Endodermal cell (in vitro differentiated cells): ENCODE measurements at regions not wholly inside any gene's neighbourhood (a gene's known extent, or its start where the extent isn't known, plus 50 kb on each side); places are given as distances from the start of the nearest gene placed in this dataset.

ENCODE experiments used
- DNase-seq: peaks from one replicate; pipeline ENCODE4 v3.0.0-alpha.2; 2017
- H3K27ac ChIP-seq: 2 replicates; pipeline ENCODE4 v1.5.1; 2013; ENCODE audit warnings: mild to moderate bottlenecking, low read depth, low read length, moderate library complexity
- H3K27me3 ChIP-seq: 2 replicates; pipeline ENCODE4 v1.6.1; 2013; ENCODE audit warnings: mild to moderate bottlenecking, low read length, moderate library complexity; ENCODE audit not compliant: insufficient read depth, control insufficient read depth, poor library complexity, severe bottlenecking
- H3K36me3 ChIP-seq: 2 replicates; pipeline ENCODE4 v1.7.0; 2013; ENCODE audit warnings: mild to moderate bottlenecking, low read length, moderate library complexity; ENCODE audit not compliant: control insufficient read depth, insufficient read depth
- H3K4me1 ChIP-seq: one replicate; pipeline ENCODE4 v1.7.0; 2013; ENCODE audit warnings: low read length; ENCODE audit not compliant: control insufficient read depth, insufficient read depth
- H3K4me3 ChIP-seq: 2 replicates; pipeline ENCODE4 v1.5.1; 2013; ENCODE audit warnings: mild to moderate bottlenecking, low read length, moderate library complexity
- H3K9ac ChIP-seq: 2 replicates; pipeline ENCODE4 v1.6.1; 2013; ENCODE audit warnings: mild to moderate bottlenecking, low read length, moderate library complexity; ENCODE audit not compliant: poor library complexity, severe bottlenecking; ENCODE audit errors: extremely low read depth
- H3K9me3 ChIP-seq: 2 replicates; pipeline ENCODE4 v1.6.1; 2013; ENCODE audit warnings: mild to moderate bottlenecking, low read length, moderate library complexity; ENCODE audit not compliant: control insufficient read depth
- H3K27ac Mint-ChIP-seq: 2 replicates; pipeline ENCODE4 v1.8.0; 2020; ENCODE audit warnings: mixed read lengths
- H3K27me3 Mint-ChIP-seq: 2 replicates; pipeline ENCODE4 v1.8.0; 2021; ENCODE audit warnings: mild to moderate bottlenecking, mixed read lengths; ENCODE audit not compliant: insufficient read depth
- H3K36me3 Mint-ChIP-seq: 2 replicates; pipeline ENCODE4 v1.8.0; 2020; ENCODE audit warnings: low read depth, mixed read lengths
- H3K4me1 Mint-ChIP-seq: 2 replicates; pipeline ENCODE4 v1.8.0; 2020; ENCODE audit warnings: mixed read lengths
- H3K4me3 Mint-ChIP-seq: 2 replicates; pipeline ENCODE4 v1.8.0; 2020; ENCODE audit warnings: mild to moderate bottlenecking, moderate library complexity, mixed read lengths
- H3K9me3 Mint-ChIP-seq: 2 replicates; pipeline ENCODE4 v1.8.0; 2020; ENCODE audit warnings: mild to moderate bottlenecking, mixed read lengths
- whole genome bisulfite sequencing, 2 experiments: methylation state at CpG; one replicate each; pipeline versions ENCODE4 v1.1.5 to v1.1.7; 2013; ENCODE audit warnings: missing lambda C conversion rate in 2 of 2, mixed read lengths in 1 of 2; ENCODE audit not compliant: insufficient coverage in 1 of 2, insufficient read length in 1 of 2; 5-methylcytosine and 5-hydroxymethylcytosine counted together
- TF ChIP-seq, protein P1 (sequence below): fragments of 200-600 bp; sonication (generic); conservative IDR thresholded peaks from 2 replicates; pipeline ENCODE4 v1.5.0; 2021; ENCODE audit warnings: antibody characterized with exemption, mild to moderate bottlenecking

GRCh38 chr7:136635751-136636150 is 232.7 kb upstream of the CHRM2 start:
- H3K9ac ChIP-seq: no peak overlapping the region
- no peak for DNase-seq
- TF ChIP-seq, protein P1, sequence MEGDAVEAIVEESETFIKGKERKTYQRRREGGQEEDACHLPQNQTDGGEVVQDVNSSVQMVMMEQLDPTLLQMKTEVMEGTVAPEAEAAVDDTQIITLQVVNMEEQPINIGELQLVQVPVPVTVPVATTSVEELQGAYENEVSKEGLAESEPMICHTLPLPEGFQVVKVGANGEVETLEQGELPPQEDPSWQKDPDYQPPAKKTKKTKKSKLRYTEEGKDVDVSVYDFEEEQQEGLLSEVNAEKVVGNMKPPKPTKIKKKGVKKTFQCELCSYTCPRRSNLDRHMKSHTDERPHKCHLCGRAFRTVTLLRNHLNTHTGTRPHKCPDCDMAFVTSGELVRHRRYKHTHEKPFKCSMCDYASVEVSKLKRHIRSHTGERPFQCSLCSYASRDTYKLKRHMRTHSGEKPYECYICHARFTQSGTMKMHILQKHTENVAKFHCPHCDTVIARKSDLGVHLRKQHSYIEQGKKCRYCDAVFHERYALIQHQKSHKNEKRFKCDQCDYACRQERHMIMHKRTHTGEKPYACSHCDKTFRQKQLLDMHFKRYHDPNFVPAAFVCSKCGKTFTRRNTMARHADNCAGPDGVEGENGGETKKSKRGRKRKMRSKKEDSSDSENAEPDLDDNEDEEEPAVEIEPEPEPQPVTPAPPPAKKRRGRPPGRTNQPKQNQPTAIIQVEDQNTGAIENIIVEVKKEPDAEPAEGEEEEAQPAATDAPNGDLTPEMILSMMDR: no peak
- 67 to 80% methylated on average over 3 of the region's 3 CpGs for WGBS, 2 experiments
- H3K9me3 ChIP-seq: no peaks in the 10 kb centered on the region
- H3K9me3 Mint-ChIP-seq: peaks cover under 1% of the 10 kb centered on the region
- H3K36me3 Mint-ChIP-seq: no peaks in the 10 kb centered on the region
- H3K4me3 ChIP-seq: no peak overlapping the region
- no peak overlapping the region for H3K4me3 Mint-ChIP-seq
- no peaks in the 10 kb centered on the region for H3K27me3 Mint-ChIP-seq
- no peaks in the 10 kb centered on the region for H3K4me1 ChIP-seq
- H3K36me3 ChIP-seq: no peaks in the 10 kb centered on the region
- no peaks in the 10 kb centered on the region for H3K4me1 Mint-ChIP-seq
- no peaks in the 10 kb centered on the region for H3K27me3 ChIP-seq
- no peak overlapping the region for H3K27ac Mint-ChIP-seq
- no peak overlapping the region for H3K27ac ChIP-seq

DNA sequence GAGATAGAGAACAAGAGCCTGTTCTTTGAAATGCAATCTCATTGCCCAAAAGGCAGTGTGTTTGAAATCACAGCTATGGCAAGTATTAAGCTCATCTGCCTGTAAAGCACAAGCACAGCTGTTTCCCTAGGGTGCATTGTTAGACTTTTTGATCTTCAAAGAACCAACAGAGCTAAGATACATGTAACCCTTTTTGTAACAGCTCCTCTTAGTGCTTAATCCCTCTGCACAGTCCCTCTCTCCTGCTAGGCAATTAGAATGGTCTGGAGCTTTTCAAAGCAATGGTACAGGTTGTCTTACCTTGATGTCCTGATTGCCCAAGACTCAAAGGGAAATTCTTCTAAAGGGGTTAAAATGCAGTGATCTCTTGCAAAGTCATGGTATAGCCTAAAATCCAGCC is 249.6 kb upstream of the CHRM2 start:
- H3K27me3 Mint-ChIP-seq: no peaks in the 10 kb centered on the region
- no peak overlapping the region for H3K27ac Mint-ChIP-seq
- H3K4me1 Mint-ChIP-seq: no peaks in the 10 kb centered on the region
- no peaks in the 10 kb centered on the region for H3K36me3 ChIP-seq
- no peak for DNase-seq
- H3K9me3 Mint-ChIP-seq: peaks cover 3% of the 10 kb centered on the region
- H3K27ac ChIP-seq: no peak overlapping the region
- H3K4me3 Mint-ChIP-seq: no peak overlapping the region
- TF ChIP-seq, protein P1: no peak
- H3K9ac ChIP-seq: no peak overlapping the region
- no peak overlapping the region for H3K4me3 ChIP-seq
- H3K9me3 ChIP-seq: no peaks in the 10 kb centered on the region
- no peaks in the 10 kb centered on the region for H3K4me1 ChIP-seq
- H3K27me3 ChIP-seq: no peaks in the 10 kb centered on the region
- H3K36me3 Mint-ChIP-seq: no peaks in the 10 kb centered on the region

- Histone ChIP-seq H3K9me3 (no peaks in the 10 kb centered on the region), H3K36me3 (no peaks in the 10 kb centered on the region), H3K4me1 (no peaks in the 10 kb centered on the region), H3K27ac (no peak overlapping the region), H3K27me3 (no peaks in the 10 kb centered on the region), H3K9ac (no peak overlapping the region), H3K4me3 (no peak overlapping the region)
- no peak overlapping the region for H3K4me3 Mint-ChIP-seq
- no peaks in the 10 kb centered on the region for H3K4me1 Mint-ChIP-seq
- peaks cover 3% of the 10 kb centered on the region for H3K27me3 Mint-ChIP-seq
- no peaks in the 10 kb centered on the region for H3K9me3 Mint-ChIP-seq
- TF ChIP-seq, protein P1: no peak
- WGBS, 2 experiments: 88% methylated on average over 2 of the region's 2 CpGs; no CpG with 5 or more reads in 1 of the 2 experiments
- no peak for DNase-seq
- H3K36me3 Mint-ChIP-seq: no peaks in the 10 kb centered on the region
- no peak overlapping the region for H3K27ac Mint-ChIP-seq
These were observed 251.3 kb upstream of the CHRM2 start for GRCh38 chr7:136617176-136617575.
